A549 (cell line): ENCODE measurements at regions not wholly inside any gene's neighbourhood (a gene's known extent, or its start where the extent isn't known, plus 50 kb on each side); places are given as distances from the start of the nearest gene placed in this dataset.
"Not testable (repeated sequence)": the region's sequence is repeated elsewhere in the genome, so short reads cannot be mapped to it uniquely, and the experiment has no call there.

Experiments
- ATAC-seq, 2 experiments: fragments of 200-7000 bp in 1 of 2; fragments of >200 bp in 1 of 2; cut with Nextera tagmentation in 1 of 2; cut with Tn5 transposase in 1 of 2; 3 replicates each; pipeline versions ENCODE4 v1.8.0 to v1.9.1; 2018 to 2020; ENCODE audit warnings: mild to moderate bottlenecking in 1 of 2, moderate library complexity in 1 of 2
- CTCF ChIA-PET: fragments of 300-600 bp; sonication (Branson Sonifier 250); formaldehyde crosslinking; extraction: SDS; loops from one replicate; lab custom pipeline; 2021; ENCODE audit warnings: antibody characterized with exemption, inconsistent platforms; lab: Yijun Ruan, JAX
- POLR2A ChIA-PET: fragments of 350-600 bp; formaldehyde crosslinking; extraction: SDS; loops from one replicate; lab custom pipeline; 2021; ENCODE audit warnings: antibody characterized with exemption, inconsistent platforms; lab: Yijun Ruan, JAX
- DNase-seq, 2 experiments: peaks; one replicate each; pipeline versions ENCODE4 v3.0.0 to v3.0.0-alpha.2; 2011 to 2016; ENCODE audit warnings: low read depth in 1 of 2, low spot score in 1 of 2
- FAIRE-seq: peaks from 2 replicates; lab custom pipeline; 2011; peaks lifted over from hg19 to GRCh38; lab: Jason Lieb, UNC
- H3K27ac ChIP-seq, 2 experiments: fragments of >200 bp; sonication (Bioruptor Twin); formaldehyde crosslinking; 3 replicates each; pipeline ENCODE4 v1.5.1; 2016 to 2017
- H3K4me1 ChIP-seq: fragments of >200 bp; sonication (Bioruptor Twin); formaldehyde crosslinking; 3 replicates; pipeline ENCODE4 v1.6.1; 2016
- H3K4me2 ChIP-seq: fragments of >200 bp; sonication (Bioruptor Twin); formaldehyde crosslinking; 3 replicates; pipeline ENCODE4 v1.6.1; 2016
- H3K4me3 ChIP-seq: fragments of >200 bp; sonication (Bioruptor Twin); formaldehyde crosslinking; 3 replicates; pipeline ENCODE4 v1.5.1; 2016
- H3K9me3 ChIP-seq: fragments of >200 bp; sonication (Bioruptor Twin); formaldehyde crosslinking; 3 replicates; pipeline ENCODE4 v1.6.1; 2016
- BHLHE40 ChIP-seq: IDR thresholded peaks from 2 replicates; pipeline ENCODE4 v1.6.1; 2012; ENCODE audit warnings: low read depth, low read length, inconsistent platforms
- E2F6 ChIP-seq: IDR thresholded peaks from 2 replicates; pipeline ENCODE4 v1.6.1; 2012; ENCODE audit warnings: low read depth, borderline replicate concordance
- ELK1 ChIP-seq: fragments of 150-350 bp; IDR thresholded peaks from 2 replicates; pipeline ENCODE4 v1.6.1; 2014; ENCODE audit warnings: low read depth, mild to moderate bottlenecking, low read length
- EP300 ChIP-seq, 2 experiments: fragments of >200 bp; sonication (Bioruptor Twin); formaldehyde crosslinking; IDR thresholded peaks; 2 replicates in 1 of 2; 3 replicates in 1 of 2; pipeline ENCODE4 v1.6.1; 2016 to 2017
- ESRRA ChIP-seq: fragments of 150-350 bp; IDR thresholded peaks from 2 replicates; pipeline ENCODE4 v1.6.1; 2014; ENCODE audit warnings: mild to moderate bottlenecking, low read length, borderline replicate concordance
- GATA3 ChIP-seq: IDR thresholded peaks from 2 replicates; pipeline ENCODE4 v1.6.1; 2012; ENCODE audit warnings: borderline replicate concordance
- HES2 ChIP-seq: fragments of >200 bp; sonication (Bioruptor Twin); formaldehyde crosslinking; IDR thresholded peaks from 2 replicates; pipeline ENCODE4 v1.6.1; 2016
- JUNB ChIP-seq: fragments of >200 bp; sonication (Bioruptor Twin); formaldehyde crosslinking; IDR thresholded peaks from 2 replicates; pipeline ENCODE4 v1.6.1; 2016
- KDM1A ChIP-seq: fragments of 200-600 bp; sonication (generic); IDR thresholded peaks from 2 replicates; pipeline ENCODE4 v1.6.1; 2016; ENCODE audit warnings: low read depth, mild to moderate bottlenecking
- MAX ChIP-seq: IDR thresholded peaks from 2 replicates; pipeline ENCODE4 v1.6.1; 2012
- PBX3 ChIP-seq: IDR thresholded peaks from 2 replicates; pipeline ENCODE4 v1.6.1; 2012
- POLR2AphosphoS2 ChIP-seq: conservative IDR thresholded peaks from 2 replicates; pipeline ENCODE4 v1.6.1; 2012; ENCODE audit warnings: low read length, improper control_type of control experiment, inconsistent platforms
- RARB ChIP-seq: fragments of 250-450 bp; sonication (Bioruptor Pico); IDR thresholded peaks from 2 replicates; pipeline ENCODE4 v1.8.0; 2021; ENCODE audit warnings: mild to moderate bottlenecking, moderate library complexity
- RCOR1 ChIP-seq: fragments of 150-350 bp; IDR thresholded peaks from 2 replicates; pipeline ENCODE4 v1.6.1; 2014; ENCODE audit warnings: antibody characterized with exemption, low read length, low read depth
- RNF2 ChIP-seq: fragments of 200-600 bp; sonication (generic); IDR thresholded peaks from 2 replicates; pipeline ENCODE4 v1.6.1; 2016; ENCODE audit warnings: low read depth, mild to moderate bottlenecking, antibody characterized with exemption, moderate library complexity, borderline replicate concordance
- SMC3 ChIP-seq: fragments of >200 bp; sonication (Bioruptor Twin); formaldehyde crosslinking; IDR thresholded peaks from 3 replicates; pipeline ENCODE4 v1.6.1; 2018; ENCODE audit warnings: inconsistent platforms
- SREBF2 ChIP-seq: fragments of 450-650 bp; IDR thresholded peaks from 2 replicates; pipeline ENCODE4 v1.6.1; 2014; ENCODE audit warnings: mild to moderate bottlenecking, moderate library complexity
- TP53 ChIP-seq: fragments of 250-450 bp; sonication (Bioruptor Pico); IDR thresholded peaks from 2 replicates; pipeline ENCODE4 v1.5.0; 2021; ENCODE audit warnings: mild to moderate bottlenecking, moderate library complexity
- ZC3H11A ChIP-seq: fragments of 450-650 bp; IDR thresholded peaks from 2 replicates; pipeline ENCODE4 v1.6.1; 2014; ENCODE audit warnings: antibody characterized with exemption, mild to moderate bottlenecking
- ZNF302 ChIP-seq: fragments of 250-450 bp; sonication (Bioruptor Pico); IDR thresholded peaks from 2 replicates; pipeline ENCODE4 v1.9.0; 2021; ENCODE audit warnings: inconsistent platforms, mild to moderate bottlenecking, moderate library complexity
- ZSCAN20 ChIP-seq: fragments of 250-450 bp; sonication (Bioruptor Pico); IDR thresholded peaks from 2 replicates; pipeline ENCODE4 v1.8.0; 2022; ENCODE audit warnings: mild to moderate bottlenecking, moderate library complexity
- WGBS: methylation state at CpG from one replicate; pipeline ENCODE4 v1.1.6; 2017; ENCODE audit errors: missing lambda C conversion rate; 5-methylcytosine and 5-hydroxymethylcytosine counted together

- no peak overlapping the region for H3K4me3 ChIP-seq
- DNase-seq (no peak), ATAC-seq (no peak), FAIRE-seq (no peak)
- no peaks in the 10 kb centered on the region for H3K9me3 ChIP-seq
- H3K27ac ChIP-seq = no peak overlapping the region
- 37% methylated on average over 13 of the region's 13 CpGs for WGBS
- TF ChIP-seq BHLHE40 (no peak), MAX (no peak), ZC3H11A (no peak), ESRRA (no peak), SMC3 (no peak), EP300 (IDR thresholded peaks at IDR 0.05) (no peak), E2F6 (no peak), HES2 (no peak), ZSCAN20 (CRISPR knock-in tag) (no peak), TP53 (CRISPR knock-in tag) (no peak), GATA3 (no peak), RNF2 (no peak)
- CTCF ChIA-PET = no interaction called here
- no peaks in the 10 kb centered on the region for H3K4me1 ChIP-seq
- no peak overlapping the region for H3K4me2 ChIP-seq
- POLR2A ChIA-PET = no interaction called here
These were observed 185.8 kb upstream of the IRX4 start for GRCh38 chr5:2068531-2068930.

GRCh38 chr5:2066373-2066772, 183.6 kb upstream of the IRX4 start:
- H3K27ac ChIP-seq = no peak overlapping the region
- TF ChIP-seq PBX3 (no peak), HES2 (no peak), RARB (no peak), E2F6 (no peak), ELK1 (no peak), SREBF2 (no peak), EP300 (IDR thresholded peaks at IDR 0.05) (no peak), POLR2AphosphoS2 (no peak), RCOR1 (no peak), SMC3 (no peak), KDM1A (no peak), ZNF302 (CRISPR knock-in tag) (no peak), JUNB (no peak)
- POLR2A ChIA-PET = no interaction called here
- FAIRE-seq (no peak), DNase-seq (no peak), ATAC-seq (no peak)
- no peak overlapping the region for H3K4me2 ChIP-seq
- CTCF ChIA-PET = no interaction called here
- H3K9me3 ChIP-seq = no peaks in the 10 kb centered on the region
- H3K4me1 ChIP-seq = no peaks in the 10 kb centered on the region
- H3K4me3 ChIP-seq = no peak overlapping the region
- 38% methylated on average over 17 of the region's 17 CpGs for WGBS

GRCh38 chr5:2063380-2063779, 180.7 kb upstream of the IRX4 start:
- H3K27ac ChIP-seq, H3K9me3 ChIP-seq, H3K4me1 ChIP-seq, H3K4me3 ChIP-seq, POLR2A ChIA-PET, H3K4me2 ChIP-seq, ATAC-seq, DNase-seq, CTCF ChIA-PET, FAIRE-seq: not testable (repeated sequence)
- 26% methylated on average over 2 of the region's 2 CpGs for WGBS
